Parathyroid adenoma (tissue), 2 donors: ENCODE measurements at regions not wholly inside any gene's neighbourhood (a gene's known extent, or its start where the extent isn't known, plus 50 kb on each side); places are given as distances from the start of the nearest gene placed in this dataset.

ENCODE experiments used
- H2AFZ ChIP-seq: fragments of 300-600 bp; sonication (generic); one replicate; pipeline ENCODE4 v1.7.0; 2017; ENCODE audit warnings: antibody characterized with exemption, mild to moderate bottlenecking
- H3K27ac ChIP-seq: fragments of 300-600 bp; sonication (generic); one replicate; pipeline ENCODE4 v1.7.0; 2017
- H3K27me3 ChIP-seq: fragments of 300-600 bp; sonication (generic); one replicate; pipeline ENCODE4 v1.7.0; 2017; ENCODE audit warnings: low read length; ENCODE audit not compliant: control insufficient read depth, insufficient read depth
- H3K36me3 ChIP-seq: fragments of 300-600 bp; sonication (generic); one replicate; pipeline ENCODE4 v1.7.0; 2017; ENCODE audit warnings: low read length; ENCODE audit not compliant: control insufficient read depth, insufficient read depth
- H3K4me1 ChIP-seq: fragments of 300-600 bp; sonication (generic); one replicate; pipeline ENCODE4 v1.7.0; 2017; ENCODE audit warnings: control low read depth
- H3K4me2 ChIP-seq: fragments of 300-600 bp; sonication (generic); one replicate; pipeline ENCODE4 v1.7.0; 2017; ENCODE audit warnings: low read length
- H3K4me3 ChIP-seq: fragments of 300-600 bp; sonication (generic); one replicate; pipeline ENCODE4 v1.7.0; 2017; ENCODE audit warnings: low read depth, low read length
- H3K79me2 ChIP-seq: fragments of 300-600 bp; sonication (generic); one replicate; pipeline ENCODE4 v1.7.0; 2017; ENCODE audit warnings: control low read depth
- H3K9ac ChIP-seq: fragments of 300-600 bp; sonication (generic); one replicate; pipeline ENCODE4 v1.7.0; 2017; ENCODE audit warnings: mild to moderate bottlenecking
- H3K9me3 ChIP-seq: fragments of 300-600 bp; sonication (generic); one replicate; pipeline ENCODE4 v1.7.0; 2017; ENCODE audit warnings: low read length; ENCODE audit not compliant: control insufficient read depth
- TF ChIP-seq, protein P1 (sequence below): fragments of 300-600 bp; sonication (generic); IDR thresholded peaks from one replicate; pipeline ENCODE4 v1.7.0; 2017; ENCODE audit warnings: antibody characterized with exemption, mild to moderate bottlenecking
- donor health status: primary hyperparathyroidism.

DNA sequence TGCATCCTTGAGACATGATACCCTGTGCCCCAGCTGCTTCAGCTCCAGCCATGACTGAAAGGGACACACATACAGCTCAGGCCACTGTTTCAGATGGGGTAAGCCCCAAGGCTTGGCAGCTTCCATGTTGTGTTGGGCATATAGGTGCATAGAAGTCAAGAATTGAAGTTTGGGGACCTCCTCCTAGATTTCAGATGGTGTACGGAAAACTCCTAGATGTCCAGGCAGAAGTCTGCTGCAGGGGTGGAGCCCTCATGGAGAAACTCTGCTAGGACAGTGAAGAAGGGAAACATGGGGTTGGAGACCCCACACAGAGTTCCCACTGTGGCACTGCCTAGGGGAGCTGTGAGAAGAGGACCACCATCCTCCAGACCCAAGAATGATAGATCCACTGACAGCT is 1379.0 kb upstream of the MAP3K7 start:
- TF ChIP-seq, protein P1, sequence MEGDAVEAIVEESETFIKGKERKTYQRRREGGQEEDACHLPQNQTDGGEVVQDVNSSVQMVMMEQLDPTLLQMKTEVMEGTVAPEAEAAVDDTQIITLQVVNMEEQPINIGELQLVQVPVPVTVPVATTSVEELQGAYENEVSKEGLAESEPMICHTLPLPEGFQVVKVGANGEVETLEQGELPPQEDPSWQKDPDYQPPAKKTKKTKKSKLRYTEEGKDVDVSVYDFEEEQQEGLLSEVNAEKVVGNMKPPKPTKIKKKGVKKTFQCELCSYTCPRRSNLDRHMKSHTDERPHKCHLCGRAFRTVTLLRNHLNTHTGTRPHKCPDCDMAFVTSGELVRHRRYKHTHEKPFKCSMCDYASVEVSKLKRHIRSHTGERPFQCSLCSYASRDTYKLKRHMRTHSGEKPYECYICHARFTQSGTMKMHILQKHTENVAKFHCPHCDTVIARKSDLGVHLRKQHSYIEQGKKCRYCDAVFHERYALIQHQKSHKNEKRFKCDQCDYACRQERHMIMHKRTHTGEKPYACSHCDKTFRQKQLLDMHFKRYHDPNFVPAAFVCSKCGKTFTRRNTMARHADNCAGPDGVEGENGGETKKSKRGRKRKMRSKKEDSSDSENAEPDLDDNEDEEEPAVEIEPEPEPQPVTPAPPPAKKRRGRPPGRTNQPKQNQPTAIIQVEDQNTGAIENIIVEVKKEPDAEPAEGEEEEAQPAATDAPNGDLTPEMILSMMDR = no peak
- H3K4me2 ChIP-seq = no peak overlapping the region
- no peaks in the 10 kb centered on the region for H3K79me2 ChIP-seq
- no peak overlapping the region for H3K27ac ChIP-seq
- H3K9me3 ChIP-seq = no peaks in the 10 kb centered on the region
- H3K36me3 ChIP-seq = no peaks in the 10 kb centered on the region
- no peak overlapping the region for H3K9ac ChIP-seq
- H3K4me3 ChIP-seq = no peak overlapping the region
- no peaks in the 10 kb centered on the region for H3K27me3 ChIP-seq
- no peak overlapping the region for H2AFZ ChIP-seq
- H3K4me1 ChIP-seq = no peaks in the 10 kb centered on the region

DNA sequence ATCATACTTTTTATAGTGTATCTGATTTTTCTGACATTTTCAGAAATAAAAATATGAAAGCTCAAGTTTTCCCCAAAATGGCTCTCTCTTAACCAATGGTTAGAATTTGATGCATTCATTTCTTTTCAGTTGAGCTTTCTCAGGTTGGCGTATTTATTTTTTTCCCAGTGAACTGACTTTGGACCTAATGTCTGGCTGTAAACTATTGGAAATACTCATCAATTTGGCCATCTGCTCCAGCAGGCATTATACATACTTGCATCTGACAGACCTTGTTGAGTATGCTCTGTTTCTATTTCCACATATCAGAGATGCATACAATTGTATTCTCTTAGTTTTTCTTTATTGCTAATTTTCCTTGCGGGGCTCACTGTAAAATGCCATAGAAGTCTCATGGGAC is 1374.8 kb upstream of the MAP3K7 start:
- Histone ChIP-seq H3K9ac (no peak overlapping the region), H3K4me1 (no peaks in the 10 kb centered on the region), H2AFZ (no peak overlapping the region), H3K9me3 (no peaks in the 10 kb centered on the region), H3K36me3 (no peaks in the 10 kb centered on the region), H3K79me2 (no peaks in the 10 kb centered on the region), H3K27ac (no peak overlapping the region), H3K4me3 (no peak overlapping the region), H3K27me3 (no peaks in the 10 kb centered on the region), H3K4me2 (no peak overlapping the region)
- TF ChIP-seq, protein P1 = no peak

DNA sequence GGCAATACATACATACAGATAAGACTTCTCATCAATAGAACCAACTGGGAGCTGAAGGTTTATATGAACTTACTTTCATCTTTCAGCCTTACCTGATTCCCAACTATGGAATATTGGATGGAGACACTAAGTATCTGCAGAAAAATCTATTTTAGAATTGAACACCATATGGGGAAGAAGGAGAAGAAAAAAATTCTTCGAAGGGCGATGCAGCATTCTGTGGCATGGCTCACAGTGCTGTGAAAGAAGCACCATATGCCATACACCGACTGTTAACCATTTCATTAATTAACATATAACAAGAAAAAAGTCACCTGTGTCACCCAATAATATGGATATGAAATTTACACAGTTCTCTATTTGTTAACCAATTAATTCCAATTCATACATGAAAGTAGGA is 1374.4 kb upstream of the MAP3K7 start:
- Histone ChIP-seq H3K79me2 (no peaks in the 10 kb centered on the region), H2AFZ (no peak overlapping the region), H3K27me3 (no peaks in the 10 kb centered on the region), H3K4me2 (no peak overlapping the region), H3K4me1 (no peaks in the 10 kb centered on the region), H3K9ac (no peak overlapping the region), H3K27ac (no peak overlapping the region), H3K4me3 (no peak overlapping the region), H3K36me3 (no peaks in the 10 kb centered on the region), H3K9me3 (no peaks in the 10 kb centered on the region)
- TF ChIP-seq, protein P1 = no peak

DNA sequence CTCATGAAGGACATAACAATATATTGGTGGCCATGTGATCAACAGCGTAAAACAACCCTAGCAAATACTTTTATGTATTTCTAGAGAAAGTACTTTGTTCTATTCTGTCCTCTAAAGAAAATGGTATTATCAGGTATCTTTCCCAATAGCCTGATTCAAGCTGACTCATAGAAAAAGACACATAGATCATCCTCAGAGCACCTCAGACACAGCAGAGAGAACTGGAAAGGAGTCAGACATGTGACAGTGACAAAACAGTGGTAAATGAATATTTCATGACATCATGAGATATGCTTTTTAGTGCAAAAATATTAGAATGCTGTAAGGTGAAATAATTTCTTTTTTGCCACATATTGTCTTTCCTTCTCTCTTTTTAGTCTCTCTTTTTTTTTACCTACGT is 1355.0 kb upstream of the MAP3K7 start:
- Histone ChIP-seq H3K4me3 (no peak overlapping the region), H3K4me1 (no peaks in the 10 kb centered on the region), H3K27ac (no peak overlapping the region), H3K27me3 (no peaks in the 10 kb centered on the region), H2AFZ (no peak overlapping the region), H3K79me2 (no peaks in the 10 kb centered on the region), H3K4me2 (no peak overlapping the region), H3K36me3 (no peaks in the 10 kb centered on the region), H3K9me3 (peaks cover 3% of the 10 kb centered on the region), H3K9ac (no peak overlapping the region)
- TF ChIP-seq, protein P1 = no peak

DNA sequence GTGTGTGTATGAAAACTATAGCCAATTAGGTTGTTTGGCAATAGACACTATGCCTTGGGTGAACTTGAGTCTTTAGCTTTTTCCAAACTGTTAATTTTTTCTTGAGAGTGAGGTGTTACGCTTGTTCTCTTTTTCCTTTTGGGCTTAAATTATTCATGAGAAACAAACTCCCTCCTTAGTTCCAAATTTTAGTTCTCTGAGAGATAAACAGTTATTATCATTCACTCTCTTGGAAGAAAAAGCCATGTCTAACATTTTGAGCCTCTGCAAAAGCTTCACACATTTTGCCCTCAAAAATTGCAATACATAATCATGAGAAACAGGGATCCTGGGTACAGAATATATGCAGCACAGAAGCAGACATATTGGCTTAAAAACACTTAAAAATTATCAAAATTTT is 1353.9 kb upstream of the MAP3K7 start:
- Histone ChIP-seq H3K4me2 (no peak overlapping the region), H3K36me3 (no peaks in the 10 kb centered on the region), H3K9me3 (no peaks in the 10 kb centered on the region), H3K4me1 (no peaks in the 10 kb centered on the region), H3K27me3 (no peaks in the 10 kb centered on the region), H3K4me3 (no peak overlapping the region), H3K27ac (no peak overlapping the region), H3K9ac (no peak overlapping the region), H2AFZ (no peak overlapping the region), H3K79me2 (no peaks in the 10 kb centered on the region)
- TF ChIP-seq, protein P1 = no peak
